Glutamatergic neuron (in vitro differentiated cells): ENCODE measurements at regions not wholly inside any gene's neighbourhood (a gene's known extent, or its start where the extent isn't known, plus 50 kb on each side); places are given as distances from the start of the nearest gene placed in this dataset.

ENCODE experiments used
- DNase-seq: peaks from one replicate; pipeline ENCODE4 v3.0.0; 2022
- H3K27ac Mint-ChIP-seq: one replicate; pipeline ENCODE4 v1.8.0; 2020; ENCODE audit warnings: mild to moderate bottlenecking, mixed read lengths, inconsistent platforms; ENCODE audit not compliant: unreplicated experiment
- H3K27me3 Mint-ChIP-seq: one replicate; pipeline ENCODE4 v1.8.0; 2020; ENCODE audit warnings: mild to moderate bottlenecking, moderate library complexity, mixed read lengths, inconsistent platforms; ENCODE audit not compliant: unreplicated experiment
- H3K36me3 Mint-ChIP-seq: one replicate; pipeline ENCODE4 v1.8.0; 2020; ENCODE audit warnings: mild to moderate bottlenecking, mixed read lengths, inconsistent platforms; ENCODE audit not compliant: unreplicated experiment
- H3K4me1 Mint-ChIP-seq: one replicate; pipeline ENCODE4 v1.8.0; 2020; ENCODE audit warnings: mild to moderate bottlenecking, low read depth, mixed read lengths, inconsistent platforms; ENCODE audit not compliant: unreplicated experiment
- H3K4me3 Mint-ChIP-seq: one replicate; pipeline ENCODE4 v1.8.0; 2020; ENCODE audit warnings: mild to moderate bottlenecking, mixed read lengths, inconsistent platforms; ENCODE audit not compliant: unreplicated experiment
- H3K9me3 Mint-ChIP-seq: one replicate; pipeline ENCODE4 v1.8.0; 2020; ENCODE audit warnings: mild to moderate bottlenecking, moderate library complexity, mixed read lengths, inconsistent platforms; ENCODE audit not compliant: unreplicated experiment
- CTCF ChIP-seq: fragments of 200-600 bp; sonication (generic); IDR thresholded peaks from one replicate; pipeline ENCODE4 v1.5.0; 2021; ENCODE audit not compliant: partially characterized antibody, unreplicated experiment

DNA sequence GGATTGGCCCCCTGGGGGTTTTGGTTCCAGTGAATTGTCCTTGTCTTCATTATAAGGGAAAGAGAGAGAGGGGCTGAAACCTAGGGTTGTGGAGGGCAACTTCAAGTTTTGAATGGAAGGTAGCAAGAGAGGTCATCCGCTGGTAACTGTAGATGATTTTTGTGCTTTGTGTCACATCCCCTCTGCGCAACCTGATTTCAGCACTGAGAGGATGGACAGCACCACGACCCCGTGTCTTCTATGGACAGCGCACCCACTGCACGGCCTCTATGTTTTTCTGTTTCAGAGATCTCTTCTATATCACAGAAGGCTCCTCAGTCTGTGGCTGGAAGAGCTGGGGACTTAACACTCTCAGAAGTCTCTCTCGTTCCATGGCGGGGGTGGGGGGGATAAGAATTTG is 127.0 kb upstream of the RPH3A start:
- Mint-ChIP-seq H3K4me1 (no peaks in the 10 kb centered on the region), H3K27me3 (peaks cover 2% of the 10 kb centered on the region), H3K27ac (no peak overlapping the region), H3K9me3 (no peaks in the 10 kb centered on the region), H3K36me3 (no peaks in the 10 kb centered on the region), H3K4me3 (no peak overlapping the region)
- TF ChIP-seq CTCF, result no peak
- DNase-seq, result no peak

GRCh38 chr12:112665958-112666357 is 125.6 kb upstream of the RPH3A start:
- H3K36me3 Mint-ChIP-seq, result no peaks in the 10 kb centered on the region
- H3K27ac Mint-ChIP-seq, result no peak overlapping the region
- H3K4me3 Mint-ChIP-seq, result no peak overlapping the region
- H3K27me3 Mint-ChIP-seq, result peaks cover 4% of the 10 kb centered on the region
- H3K4me1 Mint-ChIP-seq, result no peaks in the 10 kb centered on the region
- DNase-seq, result no peak
- no peak for TF ChIP-seq CTCF
- no peaks in the 10 kb centered on the region for H3K9me3 Mint-ChIP-seq

GRCh38 chr12:112671564-112671963 is 120.0 kb upstream of the RPH3A start:
- no peak overlapping the region for H3K27ac Mint-ChIP-seq
- peaks cover 4% of the 10 kb centered on the region for H3K4me1 Mint-ChIP-seq
- H3K4me3 Mint-ChIP-seq, result no peak overlapping the region
- H3K27me3 Mint-ChIP-seq, result peaks cover 5% of the 10 kb centered on the region
- no peak for TF ChIP-seq CTCF
- H3K36me3 Mint-ChIP-seq, result no peaks in the 10 kb centered on the region
- DNase-seq, result no peak
- H3K9me3 Mint-ChIP-seq, result no peaks in the 10 kb centered on the region

GRCh38 chr12:112674539-112674938 is 117.0 kb upstream of the RPH3A start:
- no peaks in the 10 kb centered on the region for H3K36me3 Mint-ChIP-seq
- peaks cover 3% of the 10 kb centered on the region for H3K27me3 Mint-ChIP-seq

DNA sequence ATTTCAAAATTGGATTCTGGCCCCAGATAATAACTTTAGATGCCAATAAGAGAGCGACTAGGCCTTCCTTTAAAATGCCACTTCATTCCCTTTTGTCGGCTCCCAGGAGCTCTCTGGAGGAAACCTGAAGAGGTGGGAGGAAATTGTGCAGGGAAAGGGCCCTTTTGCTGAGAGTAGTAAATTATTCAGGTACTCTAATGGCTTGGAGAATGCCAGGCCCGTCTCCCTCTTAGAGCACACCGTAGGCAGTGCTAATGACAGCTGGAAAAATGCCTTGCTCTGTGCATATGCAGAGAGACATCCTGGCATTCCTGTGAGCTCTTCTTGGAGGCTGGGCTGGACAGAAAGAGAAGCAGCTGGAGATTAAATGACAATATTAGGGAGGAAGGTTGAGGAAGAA is 115.0 kb upstream of the RPH3A start:
- peak; percentile 18 for DNase-seq
- TF ChIP-seq CTCF, result no peak
- Mint-ChIP-seq H3K27ac (peak overlapping the region; percentile 74), H3K9me3 (no peaks in the 10 kb centered on the region), H3K36me3 (no peaks in the 10 kb centered on the region), H3K4me1 (peaks cover 8% of the 10 kb centered on the region), H3K4me3 (no peak overlapping the region), H3K27me3 (peaks cover 1% of the 10 kb centered on the region)

More at GRCh38 chr12:112674539-112674938, 117.0 kb upstream of the RPH3A start:
- peaks cover 8% of the 10 kb centered on the region for H3K4me1 Mint-ChIP-seq
- H3K4me3 Mint-ChIP-seq, result no peak overlapping the region
- no peak overlapping the region for H3K27ac Mint-ChIP-seq
- no peak for TF ChIP-seq CTCF
- no peaks in the 10 kb centered on the region for H3K9me3 Mint-ChIP-seq
- no peak for DNase-seq
